HepG2 (cell line): ENCODE measurements at regions not wholly inside any gene's neighbourhood (a gene's known extent, or its start where the extent isn't known, plus 50 kb on each side); places are given as distances from the start of the nearest gene placed in this dataset.

ENCODE experiments used
- ATAC-seq: fragments of 200-7000 bp; cut with Tn5 transposase; 3 replicates; pipeline ENCODE4 v1.9.1; 2020; ENCODE audit warnings: mild to moderate bottlenecking, moderate library complexity
- BruUV-seq: library from RNA; stranded (reverse); fragments of 400-500 nt; replicated peaks from 2 replicates; lab custom pipeline; 2021; lab: Mats Ljungman, UMichigan
- CTCF ChIA-PET: fragments of 300-600 bp; formaldehyde crosslinking; extraction: SDS; loops from one replicate; lab custom pipeline; 2021; ENCODE audit warnings: low total read pairs, inconsistent platforms, low intra/inter-chr PET ratio; lab: Yijun Ruan, JAX
- POLR2A ChIA-PET: fragments of 350-600 bp; sonication (Branson Sonifier 250); formaldehyde crosslinking; loops from one replicate; lab custom pipeline; 2020; ENCODE audit warnings: antibody characterized with exemption, inconsistent platforms; lab: Yijun Ruan, JAX
- DNase-seq: peaks from one replicate; pipeline ENCODE4 v3.0.0-alpha.2; 2015; ENCODE audit warnings: low spot score
- FAIRE-seq: peaks from 3 replicates; lab custom pipeline; 2011; peaks lifted over from hg19 to GRCh38; lab: Jason Lieb, UNC
- H2AFZ ChIP-seq: one replicate; pipeline ENCODE4 v1.6.1; 2011; ENCODE audit warnings: low read length, inconsistent platforms
- H3K27ac ChIP-seq: fragments of 300-600 bp; 3 replicates; pipeline ENCODE4 v1.8.0; 2011; ENCODE audit warnings: mixed run types, mild to moderate bottlenecking, mixed read lengths, low read length, inconsistent platforms; ENCODE audit not compliant: insufficient read depth; ENCODE audit errors: extremely low read length
- H3K27me3 ChIP-seq, 2 experiments: fragments of 200-600 bp in 1 of 2; 2 replicates in 1 of 2; 3 replicates in 1 of 2; pipeline versions ENCODE4 v1.6.0 to v1.8.0; 2011; ENCODE audit warnings: low read length in 2 of 2, mild to moderate bottlenecking in 2 of 2, moderate library complexity in 2 of 2, inconsistent platforms in 1 of 2; ENCODE audit not compliant: insufficient read depth in 2 of 2, control insufficient read depth in 1 of 2
- H3K36me3 ChIP-seq, 2 experiments: fragments of 200-600 bp in 1 of 2; replicated peaks in 1 of 2; 2 replicates in 1 of 2; 3 replicates in 1 of 2; pipeline versions ENCODE4 v1.5.1 to v1.8.0; 2011; ENCODE audit warnings: low read length in 2 of 2, inconsistent platforms in 1 of 2; ENCODE audit not compliant: insufficient read depth in 2 of 2, control insufficient read depth in 1 of 2
- H3K4me1 ChIP-seq: 2 replicates; pipeline ENCODE4 v1.5.1; 2012; ENCODE audit warnings: low read length, inconsistent platforms; ENCODE audit not compliant: insufficient read depth
- H3K4me2 ChIP-seq: 2 replicates; pipeline ENCODE4 v1.6.0; 2011; ENCODE audit warnings: low read depth, low read length, inconsistent platforms
- H3K4me3 ChIP-seq, 3 experiments: fragments of 200-600 bp in 1 of 3; sonication (generic), shearing (Covaris generic) in 1 of 3; replicated peaks in 1 of 3; 2 replicates each; pipeline ENCODE4 v1.5.1; 2011 to 2016; ENCODE audit warnings: low read length in 3 of 3, inconsistent platforms in 2 of 3, low read depth in 2 of 3, mild to moderate bottlenecking in 2 of 3, control low read depth in 1 of 3, mixed read lengths in 1 of 3; ENCODE audit not compliant: insufficient read depth in 1 of 3
- H3K79me2 ChIP-seq: one replicate; pipeline ENCODE4 v1.6.1; 2011; ENCODE audit warnings: low read length, inconsistent platforms; ENCODE audit not compliant: insufficient read depth
- H3K9ac ChIP-seq: 2 replicates; pipeline ENCODE4 v1.6.0; 2011; ENCODE audit warnings: mild to moderate bottlenecking, low read depth, low read length, inconsistent platforms; ENCODE audit not compliant: insufficient read depth
- H3K9me3 ChIP-seq: 2 replicates; pipeline ENCODE4 v1.5.1; 2012; ENCODE audit warnings: mild to moderate bottlenecking, low read length
- H4K20me1 ChIP-seq: 2 replicates; pipeline ENCODE4 v1.6.0; 2011; ENCODE audit warnings: inconsistent platforms, mild to moderate bottlenecking, low read length, moderate library complexity; ENCODE audit not compliant: insufficient read depth
- BCL6 ChIP-seq: IDR thresholded peaks from 2 replicates; pipeline ENCODE4 v1.6.1; 2016; ENCODE audit warnings: missing genetic modification reagents, missing compliant biosample characterization
- MAFF ChIP-seq: IDR thresholded peaks from 2 replicates; pipeline ENCODE4 v1.6.1; 2011; ENCODE audit warnings: low read depth, low read length, improper control_type of control experiment
- MAFK ChIP-seq, 2 experiments: IDR thresholded peaks in 1 of 2; conservative IDR thresholded peaks in 1 of 2; 2 replicates each; pipeline ENCODE4 v1.6.1; 2011; ENCODE audit warnings: improper control_type of control experiment in 2 of 2, low read length in 2 of 2
- NFE2 ChIP-seq: sonication (generic); formaldehyde crosslinking; IDR thresholded peaks from 2 replicates; pipeline ENCODE4 v1.4.0; 2020; ENCODE audit warnings: missing genetic modification reagents
- POLR2G ChIP-seq: fragments of 200-400 bp; formaldehyde crosslinking; IDR thresholded peaks from 2 replicates; pipeline ENCODE4 v1.6.1; 2018; ENCODE audit warnings: mild to moderate bottlenecking, low read depth, low read length, moderate library complexity
- SCMH1 ChIP-seq: sonication (generic); formaldehyde crosslinking; IDR thresholded peaks from 2 replicates; pipeline ENCODE4 v1.9.0; 2021; ENCODE audit warnings: missing genetic modification reagents, mild to moderate bottlenecking, borderline replicate concordance
- SMAD3 ChIP-seq: sonication (generic); formaldehyde crosslinking; IDR thresholded peaks from 2 replicates; pipeline ENCODE4 v1.4.0; 2020; ENCODE audit warnings: missing genetic modification reagents
- ZFYVE20 ChIP-seq: sonication (generic); formaldehyde crosslinking; IDR thresholded peaks from 2 replicates; pipeline ENCODE4 v1.8.0; 2023; ENCODE audit warnings: low read depth, mild to moderate bottlenecking, moderate library complexity, missing genetic modification reagents, borderline replicate concordance
- ZNF3 ChIP-seq: IDR thresholded peaks from 2 replicates; pipeline ENCODE4 v1.7.0; 2017; ENCODE audit warnings: inconsistent platforms
- WGBS: methylation state at CpG from one replicate; pipeline ENCODE4 v1.1.6; 2017; ENCODE audit warnings: low lambda C conversion rate; 5-methylcytosine and 5-hydroxymethylcytosine counted together
- in situ Hi-C: cut with HindIII; loops from 2 replicates; pipeline ENCODE4 v1.10.0; 2017; ENCODE audit warnings: low pct_unique_long_range_greater_than_20kb; ENCODE audit not compliant: extremely low pct_ligation_motif_present
- intact Hi-C: fragments of 100-400 bp; cut with micrococcal nuclease; formaldehyde crosslinking; loops from one replicate; pipeline ENCODE4 v1.10.0; 2022; ENCODE audit not compliant: unreplicated experiment
- TF ChIP-seq, protein P1 (sequence below): sonication (generic); formaldehyde crosslinking; IDR thresholded peaks from 2 replicates; pipeline ENCODE4 v1.8.0; 2022; ENCODE audit warnings: missing genetic modification reagents, mild to moderate bottlenecking, inconsistent platforms, borderline replicate concordance

DNA sequence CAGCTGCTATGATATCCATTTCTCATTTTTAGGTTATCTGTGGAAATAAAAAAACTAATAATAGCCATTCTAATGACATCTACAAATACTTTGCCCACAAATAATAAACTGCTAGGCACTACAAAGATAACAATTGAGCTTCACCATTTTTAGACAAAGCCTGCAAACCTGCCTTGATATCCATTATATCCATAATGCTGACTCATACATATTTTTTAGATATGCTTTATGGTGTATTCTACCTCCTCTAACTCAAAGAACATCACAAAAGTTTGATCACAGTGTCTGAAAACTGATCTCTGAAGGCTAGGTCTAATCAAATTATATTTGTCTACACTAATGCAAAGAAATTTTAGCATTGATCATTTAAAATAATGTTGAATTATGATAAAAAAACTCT lies 138.4 kb downstream of the HNMT start:
- Histone ChIP-seq H3K79me2 (no peaks in the 10 kb centered on the region), H4K20me1 (no peaks in the 10 kb centered on the region), H3K27me3 (no peaks in the 10 kb centered on the region), H3K36me3 (no peaks in the 10 kb centered on the region), H3K4me3 (no peak overlapping the region), H3K27ac (no peak overlapping the region), H3K4me1 (peaks cover 28% of the 10 kb centered on the region), H2AFZ (no peak overlapping the region), H3K9me3 (no peaks in the 10 kb centered on the region), H3K9ac (no peak overlapping the region), H3K4me2 (no peak overlapping the region)
- no TSS peak for BruUV-seq
- FAIRE-seq (no peak), DNase-seq (no peak), ATAC-seq (no peak)
- TF ChIP-seq SMAD3 (CRISPR knock-in tag): no peak
- TF ChIP-seq BCL6 (CRISPR knock-in tag): no peak
- TF ChIP-seq, protein P1, sequence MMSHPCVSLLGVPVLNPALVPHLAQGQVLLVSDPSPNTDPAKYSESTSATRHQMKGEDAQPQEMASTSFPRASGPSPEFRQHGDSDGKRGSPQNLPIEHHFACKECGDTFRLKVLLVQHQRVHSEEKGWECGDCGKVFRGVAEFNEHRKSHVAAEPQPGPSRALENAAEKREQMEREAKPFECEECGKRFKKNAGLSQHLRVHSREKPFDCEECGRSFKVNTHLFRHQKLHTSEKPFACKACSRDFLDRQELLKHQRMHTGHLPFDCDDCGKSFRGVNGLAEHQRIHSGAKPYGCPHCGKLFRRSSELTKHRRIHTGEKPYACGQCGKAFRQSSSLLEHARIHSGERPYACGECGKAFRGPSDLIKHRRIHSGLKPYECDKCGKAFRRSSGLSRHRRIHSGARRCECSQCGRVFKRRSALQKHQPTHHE (CRISPR knock-in tag): no peak
- peak; percentile 91 to 97 for TF ChIP-seq MAFK (conservative IDR thresholded peaks at IDR 0.05 in 1 of 2, IDR thresholded peaks at IDR 0.05 in 1 of 2; ENCODE audit: low read length in 2 of 2)
- TF ChIP-seq ZFYVE20: no peak
- no peak for TF ChIP-seq NFE2 (CRISPR knock-in tag)
- no peak for TF ChIP-seq SCMH1 (CRISPR knock-in tag)
- TF ChIP-seq ZNF3: no peak
- peak; percentile 93 for TF ChIP-seq MAFF
- in situ Hi-C loops (no loop called here), intact Hi-C loops (no loop called here)
- ChIA-PET POLR2A (no interaction called here), CTCF (no interaction called here)

DNA sequence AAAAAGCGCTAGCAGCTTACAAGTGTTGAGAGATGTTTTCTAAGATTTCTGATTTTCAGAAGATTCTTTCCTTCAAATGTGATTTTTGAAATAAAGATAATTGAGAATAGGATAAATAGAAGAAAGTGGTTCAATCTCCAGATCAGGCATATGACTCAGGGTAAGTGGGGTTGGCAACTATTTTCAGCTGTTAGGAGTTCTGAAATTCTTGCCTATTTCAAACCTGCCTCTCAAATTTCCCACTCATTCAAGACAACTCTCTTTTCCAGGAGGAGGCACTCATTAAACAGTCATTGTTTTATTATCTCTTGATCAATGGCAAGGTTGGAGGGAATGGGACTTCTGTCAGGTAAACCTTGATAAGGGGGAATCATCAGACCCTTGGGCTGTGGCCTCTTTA lies 138.9 kb downstream of the HNMT start:
- intact Hi-C loops: no loop called here
- ChIA-PET POLR2A (interaction anchor here (1.0 kb wide), 1 partner anchor 139 kb away, joined by 4 read pairs; the partner anchor contains the start of gene HNMT), CTCF (no interaction called here)
- Histone ChIP-seq H4K20me1 (no peaks in the 10 kb centered on the region), H3K9me3 (no peaks in the 10 kb centered on the region), H3K27ac (no peak overlapping the region), H3K27me3 (no peaks in the 10 kb centered on the region), H3K9ac (no peak overlapping the region), H3K4me2 (no peak overlapping the region), H3K36me3 (no peaks in the 10 kb centered on the region), H3K4me1 (peaks cover 33% of the 10 kb centered on the region), H3K79me2 (no peaks in the 10 kb centered on the region), H2AFZ (no peak overlapping the region), H3K4me3 (no peak overlapping the region)
- no peak for DNase-seq
- ATAC-seq: no peak
- 98% methylated on average over 1 of the region's 1 CpG for WGBS
- BruUV-seq: no TSS peak
- in situ Hi-C loops: no loop called here
- no peak for TF ChIP-seq POLR2G
- no peak for FAIRE-seq
